Renal cortical epithelial cell (primary cell): ENCODE measurements at regions not wholly inside any gene's neighbourhood (a gene's known extent, or its start where the extent isn't known, plus 50 kb on each side); places are given as distances from the start of the nearest gene placed in this dataset.
A peak's percentile ranks its signal among the peaks of the same experiment; 100 is the strongest.

ENCODE experiments used
- DNase-seq: peaks from one replicate; pipeline ENCODE4 v3.0.0-alpha.2; 2011; ENCODE audit warnings: low read depth

DNA sequence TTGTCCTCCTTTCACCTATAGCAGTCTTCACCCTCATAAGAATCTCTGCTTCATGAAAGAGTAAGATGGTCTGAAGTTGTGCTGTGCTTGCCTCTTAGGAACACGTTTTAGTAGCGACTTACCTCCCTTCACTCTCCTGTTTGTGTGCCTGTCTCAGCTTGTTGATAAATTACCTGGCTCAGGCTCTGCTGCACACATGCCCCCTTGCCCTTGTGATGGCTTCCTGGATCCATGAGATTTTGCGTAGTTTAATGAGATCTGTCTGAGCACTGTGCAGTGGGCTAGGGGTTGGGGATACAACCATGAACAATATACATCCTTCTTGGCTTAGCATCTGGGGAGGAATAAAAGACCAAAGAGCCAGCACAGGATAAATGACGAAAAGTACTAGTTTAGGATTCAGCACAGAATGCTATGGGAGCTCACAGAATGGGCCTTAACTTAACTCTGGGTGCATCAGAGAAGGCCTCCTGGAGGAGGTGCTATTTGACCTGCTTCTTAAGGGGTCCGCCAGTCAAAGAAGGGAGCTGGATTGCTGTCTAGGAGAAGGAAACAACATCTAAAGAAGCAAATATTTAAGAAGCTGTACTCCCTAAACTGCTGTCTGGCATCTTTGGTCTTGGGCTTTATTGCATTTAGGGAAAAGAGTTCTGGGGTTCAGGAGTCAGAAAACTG lies 175.7 kb upstream of the PLXNA2 start:
- no peak for DNase-seq

GRCh38 chr1:208420696-208421095 lies 176.5 kb upstream of the PLXNA2 start:
- no peak for DNase-seq

DNA sequence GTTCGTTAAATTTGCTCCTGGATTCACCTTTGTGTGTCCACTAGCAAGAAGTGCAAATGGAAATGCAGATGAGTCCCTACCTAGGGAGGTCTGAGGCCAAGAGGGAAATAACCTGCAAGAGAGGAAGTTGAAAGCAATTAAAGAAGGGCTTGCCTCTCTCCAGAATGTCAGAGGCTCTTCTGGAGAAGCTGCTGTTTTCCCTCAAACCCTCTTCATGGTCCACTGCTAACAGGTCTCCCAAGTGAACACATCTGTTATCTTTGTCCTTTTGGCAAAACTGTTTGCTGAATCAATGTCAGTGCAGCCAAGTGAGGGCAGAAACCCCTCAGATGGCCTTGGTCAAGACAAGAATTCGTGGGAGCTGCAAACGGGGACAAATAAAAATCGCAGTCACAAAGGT lies 177.3 kb upstream of the PLXNA2 start:
- no peak for DNase-seq

GRCh38 chr1:208423526-208423925 lies 179.3 kb upstream of the PLXNA2 start:
- no peak for DNase-seq

DNA sequence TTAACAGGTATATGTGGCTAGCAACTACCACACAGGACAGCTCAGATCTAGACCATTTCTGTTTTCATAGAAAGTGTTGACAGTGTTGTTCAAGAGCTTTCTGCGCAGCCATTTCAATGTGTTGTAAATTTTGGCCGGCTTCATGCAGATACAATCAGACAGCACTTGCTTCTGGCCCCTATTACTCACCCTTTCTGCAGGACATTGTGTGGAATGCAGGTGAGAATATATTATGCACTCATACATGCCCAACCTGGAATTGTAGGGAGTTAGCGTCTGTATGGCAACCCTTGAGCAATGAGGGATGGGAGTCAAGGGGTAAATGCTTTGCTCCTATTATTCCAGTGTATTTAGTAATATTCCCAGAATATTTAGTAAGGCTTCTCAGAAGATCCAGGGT lies 180.9 kb upstream of the PLXNA2 start:
- no peak for DNase-seq

GRCh38 chr1:208430220-208430619 lies 186.0 kb upstream of the PLXNA2 start:
- no peak for DNase-seq

DNA sequence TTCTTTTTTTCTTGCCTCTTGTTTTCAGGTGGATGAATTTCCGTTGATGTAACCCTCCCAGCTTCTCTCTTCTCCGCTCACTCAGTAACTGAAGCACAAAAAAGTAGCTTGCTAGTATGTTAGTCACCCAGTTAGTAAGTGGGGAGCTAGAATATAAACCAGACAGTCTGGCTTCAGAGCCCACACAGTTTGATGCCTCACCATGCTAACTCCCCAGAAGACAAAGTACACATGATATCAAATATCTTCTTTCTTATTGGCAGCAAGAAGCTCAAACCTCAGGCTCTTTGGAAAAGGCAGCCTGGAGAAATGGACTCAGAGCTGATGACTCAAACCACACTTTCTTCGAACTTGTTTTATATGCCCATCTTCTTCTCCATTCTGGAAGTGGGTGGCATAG lies 187.5 kb upstream of the PLXNA2 start:
- DNase-seq = peak; percentile 77

- peak; percentile 9 for DNase-seq
Measured at GRCh38 chr1:208432346-208432745, 188.2 kb upstream of the PLXNA2 start.

DNA sequence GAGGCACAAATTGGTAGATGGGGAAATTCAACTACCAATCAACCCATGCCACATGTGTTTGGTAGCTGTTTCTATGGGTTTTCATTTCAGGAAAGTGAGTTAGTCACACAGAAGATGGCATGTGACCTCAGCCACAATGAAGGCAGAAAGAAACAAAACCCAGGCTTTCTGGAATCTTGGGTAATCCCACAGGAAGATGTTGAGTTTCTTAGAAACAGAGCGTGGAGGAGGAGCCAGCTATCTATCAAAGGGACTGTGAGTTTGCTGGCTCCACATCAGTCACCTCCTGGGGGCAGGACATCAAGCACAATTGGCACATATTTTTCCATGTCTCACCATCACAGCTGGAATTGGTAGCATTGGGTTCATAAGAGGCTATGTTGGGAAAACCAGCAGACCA lies 188.9 kb upstream of the PLXNA2 start:
- peak; percentile 80 for DNase-seq

GRCh38 chr1:208433971-208434370 lies 189.8 kb upstream of the PLXNA2 start:
- no peak for DNase-seq

- DNase-seq = peak; percentile 67
Measured at GRCh38 chr1:208437401-208437800, 193.2 kb upstream of the PLXNA2 start.

DNA sequence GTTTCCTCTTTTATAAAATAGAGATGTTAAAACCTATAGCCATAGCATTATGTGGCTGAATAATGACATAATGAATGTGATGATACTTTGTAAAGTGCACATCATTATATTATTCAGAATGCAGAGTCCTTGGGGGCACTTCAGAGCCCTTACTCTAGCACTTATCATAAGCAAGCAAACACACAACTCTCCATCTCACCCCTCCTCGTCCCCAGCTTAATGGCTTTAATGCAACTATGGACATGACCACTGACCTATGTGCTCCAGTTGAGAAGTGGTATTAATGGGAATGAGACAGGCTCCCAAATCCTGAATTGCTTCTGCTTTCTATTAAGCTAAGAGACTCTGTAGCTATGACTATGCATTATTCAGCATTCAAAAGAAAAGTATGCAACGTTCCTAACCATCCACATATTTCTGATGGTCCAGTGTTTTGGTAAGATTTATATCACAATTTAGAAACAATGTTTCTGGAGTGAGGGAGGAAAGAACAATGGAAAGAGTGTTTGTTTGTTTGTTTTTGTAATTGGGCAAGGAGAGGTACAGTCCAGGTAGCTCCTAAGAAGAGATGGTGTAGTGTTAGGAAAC lies 194.0 kb upstream of the PLXNA2 start:
- DNase-seq = no peak

DNA sequence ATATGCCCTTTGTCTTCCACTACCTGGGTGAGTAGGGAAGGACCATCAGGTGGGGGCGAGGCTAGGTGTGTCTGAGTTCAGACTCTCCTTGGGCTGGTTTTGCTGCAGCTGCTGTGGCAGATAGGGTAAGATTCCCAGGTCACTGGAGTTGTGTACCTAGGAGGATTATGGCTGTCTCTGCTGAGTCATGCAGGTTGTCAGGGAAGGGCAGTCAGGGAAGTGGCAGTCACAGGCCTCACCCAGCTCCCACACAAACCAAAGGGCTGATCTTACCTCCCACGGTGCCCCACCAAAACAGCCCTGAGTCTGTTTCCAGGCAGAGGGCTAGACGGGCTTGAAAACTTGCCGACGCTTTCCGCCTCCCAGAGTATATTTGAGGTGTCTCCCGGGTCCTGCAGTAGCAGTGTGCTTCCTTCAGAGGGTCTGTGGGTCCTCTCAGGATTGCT lies 201.6 kb upstream of the PLXNA2 start:
- DNase-seq = no peak

- DNase-seq = no peak
Measured at GRCh38 chr1:208446271-208446691, 202.1 kb upstream of the PLXNA2 start.

DNA sequence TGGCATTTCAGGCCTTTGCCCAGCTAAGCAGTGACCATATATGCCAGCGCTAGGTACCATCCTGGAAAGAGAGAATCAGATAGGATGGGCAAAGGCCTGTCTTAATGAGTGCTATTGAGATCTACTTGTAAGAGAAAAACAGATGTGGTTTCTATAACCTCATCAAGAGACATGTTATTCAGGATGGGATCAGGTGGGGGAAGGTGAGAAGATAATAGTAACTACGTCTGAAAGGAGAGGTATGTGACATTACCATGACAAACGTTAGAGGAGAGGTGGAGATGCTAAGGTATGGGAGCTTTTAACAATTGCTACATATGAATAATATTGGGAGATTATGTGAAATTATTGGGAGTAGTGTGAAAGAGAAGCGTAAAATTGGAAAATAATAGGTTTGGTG lies 204.2 kb upstream of the PLXNA2 start:
- DNase-seq = no peak

GRCh38 chr1:208449951-208450350 lies 205.8 kb upstream of the PLXNA2 start:
- DNase-seq = no peak

DNA sequence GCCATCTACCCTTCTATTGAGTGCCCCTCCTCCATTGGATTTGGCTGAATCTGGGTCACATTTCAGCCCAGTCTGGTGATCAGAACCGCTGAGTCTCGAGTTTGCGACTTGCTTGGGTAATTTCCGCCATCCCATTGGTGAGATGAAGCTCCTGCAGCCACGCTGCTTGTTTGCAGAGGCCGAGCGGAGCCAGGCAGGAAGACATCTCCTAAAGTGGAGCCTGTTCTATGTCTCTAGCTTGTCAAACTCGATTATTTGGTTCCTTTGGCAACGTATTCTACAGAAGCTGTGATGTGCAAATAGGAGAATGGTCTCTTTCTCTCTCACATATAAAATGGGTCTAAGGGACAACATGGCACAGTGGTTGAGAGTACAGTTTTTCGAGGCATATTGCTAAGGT lies 206.8 kb upstream of the PLXNA2 start:
- DNase-seq = no peak

DNA sequence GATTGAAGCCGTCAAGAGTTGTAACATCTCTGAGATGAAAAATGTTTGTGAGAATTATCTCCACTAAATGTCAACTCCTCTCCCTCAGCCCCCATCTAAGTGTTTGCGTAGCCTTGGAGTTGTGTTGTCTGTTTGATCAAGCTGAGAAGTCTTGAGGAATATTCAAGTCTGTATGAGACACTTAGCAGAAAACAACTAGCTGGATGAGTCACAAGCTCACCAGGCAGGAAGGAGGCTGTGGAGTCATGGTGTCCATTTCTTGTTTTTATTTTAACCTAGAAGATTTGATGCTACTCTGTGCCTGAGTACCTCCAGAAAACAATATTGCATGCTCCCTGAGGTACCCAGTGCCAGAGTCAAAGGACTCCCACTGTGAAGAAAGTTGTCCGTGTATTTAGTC lies 211.6 kb upstream of the PLXNA2 start:
- peak; percentile 58 for DNase-seq

GRCh38 chr1:208456487-208456886 lies 212.3 kb upstream of the PLXNA2 start:
- no peak for DNase-seq

DNA sequence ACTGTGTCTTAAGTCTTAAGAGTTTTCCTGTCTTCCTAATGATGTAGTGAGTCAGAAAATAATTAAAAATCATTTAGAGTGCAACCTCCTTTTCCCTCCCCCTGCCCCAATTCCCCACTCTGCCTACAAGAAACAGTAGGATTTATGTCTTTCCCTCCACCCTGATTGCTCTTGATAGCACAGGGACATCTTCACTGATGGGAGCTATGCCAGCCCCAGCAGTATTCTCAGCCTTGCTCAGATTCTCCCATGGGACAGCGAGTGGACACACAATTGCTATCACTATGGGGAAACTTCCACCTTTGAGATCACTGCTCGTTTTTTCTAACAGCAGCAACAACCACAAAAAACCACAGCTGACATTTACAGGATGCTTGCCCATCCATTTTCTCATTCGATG lies 216.6 kb upstream of the PLXNA2 start:
- DNase-seq = no peak

- DNase-seq = no peak
Measured at GRCh38 chr1:208461680-208462079, 217.5 kb upstream of the PLXNA2 start.

- DNase-seq = no peak
Measured at GRCh38 chr1:208462761-208463160, 218.6 kb upstream of the PLXNA2 start.

GRCh38 chr1:208465266-208465665 lies 221.1 kb upstream of the PLXNA2 start:
- no peak for DNase-seq
